Fibroblast of lung (primary cell): ENCODE measurements at regions not wholly inside any gene's neighbourhood (a gene's known extent, or its start where the extent isn't known, plus 50 kb on each side); places are given as distances from the start of the nearest gene placed in this dataset.

Experiments
- CTCF ChIP-seq, 2 donors: IDR thresholded peaks in 1 of 2; conservative IDR thresholded peaks in 1 of 2; 1 replicate in 1 of 2; 2 replicates in 1 of 2; pipeline ENCODE4 v1.5.1; 2011 to 2012; ENCODE audit warnings: low read length in 2 of 2, control low read depth in 1 of 2, inconsistent platforms in 1 of 2, low read depth in 1 of 2, mild to moderate bottlenecking in 1 of 2
- EZH2 ChIP-seq: IDR thresholded peaks from 2 replicates; pipeline ENCODE4 v1.5.1; 2012; ENCODE audit warnings: low read length, control low read depth, mild to moderate bottlenecking; ENCODE audit errors: missing control alignments

GRCh38 chr13:110061270-110061669 is 245.7 kb downstream of the COL4A1 start:
- TF ChIP-seq CTCF (conservative IDR thresholded peaks at IDR 0.05 in 1 of 2, IDR thresholded peaks at IDR 0.05 in 1 of 2; ENCODE audit: low read depth in 1 of 2, low read length in 2 of 2) (no peak), EZH2 (no peak)
